ENCODE measurements at regions not wholly inside any gene's neighbourhood (a gene's known extent, or its start where the extent isn't known, plus 50 kb on each side); places are given as distances from the start of the nearest gene placed in this dataset.

- Histone ChIP-seq H3K27ac (ENCODE audit: low read length) (no peak overlapping the region), H3K9me3 (ENCODE audit: control insufficient read depth in 1 of 2, low read length in 2 of 2) (no peaks in the 10 kb centered on the region), H3K36me3 (ENCODE audit: control insufficient read depth in 1 of 2, insufficient read depth in 2 of 2, low read length in 2 of 2) (no peaks in the 10 kb centered on the region), H3K4me3 (ENCODE audit: low read depth in 1 of 2, low read length in 2 of 2) (no peak overlapping the region), H3K27me3 (ENCODE audit: low read depth, low read length) (no peaks in the 10 kb centered on the region), H3K4me1 (ENCODE audit: control insufficient read depth in 1 of 2, insufficient read depth in 2 of 2, low read length in 2 of 2) (peaks cover 10 to 16% of the 10 kb centered on the region in 2 donors)
Observed at GRCh38 chr10:44860811-44861736, 50.1 kb upstream of the TMEM72 start.
